ENCODE measurements at regions not wholly inside any gene's neighbourhood (a gene's known extent, or its start where the extent isn't known, plus 50 kb on each side); places are given as distances from the start of the nearest gene placed in this dataset.

GRCh38 chr15:67906382-67906781 lies 66.5 kb upstream of the RNU6-1 start:
- H3K9ac ChIP-seq, result no peak overlapping the region
- no peak overlapping the region for H3K4me2 ChIP-seq (ENCODE audit: low read length)
- H2AFZ ChIP-seq, result no peak overlapping the region
- no peak for TF ChIP-seq CTCF (IDR thresholded peaks at IDR 0.05)
- no peaks in the 10 kb centered on the region for H3K9me3 ChIP-seq (ENCODE audit: control insufficient read depth, low read length)
- H3K4me3 ChIP-seq (ENCODE audit: low read depth, low read length), result no peak overlapping the region
- H3K79me2 ChIP-seq, result no peaks in the 10 kb centered on the region
- no peaks in the 10 kb centered on the region for H3K4me1 ChIP-seq
- H3K36me3 ChIP-seq (ENCODE audit: control insufficient read depth, insufficient read depth, low read length), result no peaks in the 10 kb centered on the region
- H3K27ac ChIP-seq, result no peak overlapping the region
- no peaks in the 10 kb centered on the region for H3K27me3 ChIP-seq (ENCODE audit: control insufficient read depth, insufficient read depth, low read length)

- Histone ChIP-seq H3K27ac (no peak overlapping the region), H3K4me3 (ENCODE audit: low read depth, low read length) (no peak overlapping the region), H2AFZ (no peak overlapping the region), H3K79me2 (no peaks in the 10 kb centered on the region), H3K36me3 (ENCODE audit: control insufficient read depth, insufficient read depth, low read length) (no peaks in the 10 kb centered on the region), H3K9ac (no peak overlapping the region), H3K27me3 (ENCODE audit: control insufficient read depth, insufficient read depth, low read length) (no peaks in the 10 kb centered on the region), H3K9me3 (ENCODE audit: control insufficient read depth, low read length) (no peaks in the 10 kb centered on the region), H3K4me1 (no peaks in the 10 kb centered on the region), H3K4me2 (ENCODE audit: low read length) (no peak overlapping the region)
- TF ChIP-seq CTCF (IDR thresholded peaks at IDR 0.05), result no peak
These were observed 67.4 kb upstream of the RNU6-1 start for GRCh38 chr15:67907184-67907723.

- Histone ChIP-seq H2AFZ (no peak overlapping the region), H3K27ac (no peak overlapping the region), H3K4me1 (no peaks in the 10 kb centered on the region), H3K4me3 (ENCODE audit: low read depth, low read length) (no peak overlapping the region), H3K4me2 (ENCODE audit: low read length) (no peak overlapping the region), H3K36me3 (ENCODE audit: control insufficient read depth, insufficient read depth, low read length) (no peaks in the 10 kb centered on the region), H3K9me3 (ENCODE audit: control insufficient read depth, low read length) (no peaks in the 10 kb centered on the region), H3K79me2 (no peaks in the 10 kb centered on the region), H3K9ac (no peak overlapping the region), H3K27me3 (ENCODE audit: control insufficient read depth, insufficient read depth, low read length) (no peaks in the 10 kb centered on the region)
- no peak for TF ChIP-seq CTCF (IDR thresholded peaks at IDR 0.05)
These were observed 68.9 kb upstream of the RNU6-1 start for GRCh38 chr15:67908756-67909155.

- no peak for TF ChIP-seq CTCF (IDR thresholded peaks at IDR 0.05)
- H3K4me1 ChIP-seq, result no peaks in the 10 kb centered on the region
- H3K4me3 ChIP-seq (ENCODE audit: low read depth, low read length), result no peak overlapping the region
- no peaks in the 10 kb centered on the region for H3K36me3 ChIP-seq (ENCODE audit: control insufficient read depth, insufficient read depth, low read length)
- no peak overlapping the region for H3K4me2 ChIP-seq (ENCODE audit: low read length)
- no peak overlapping the region for H3K9ac ChIP-seq
- H3K27me3 ChIP-seq (ENCODE audit: control insufficient read depth, insufficient read depth, low read length), result no peaks in the 10 kb centered on the region
- H3K27ac ChIP-seq, result no peak overlapping the region
- no peak overlapping the region for H2AFZ ChIP-seq
- no peaks in the 10 kb centered on the region for H3K79me2 ChIP-seq
- H3K9me3 ChIP-seq (ENCODE audit: control insufficient read depth, low read length), result no peaks in the 10 kb centered on the region
These were observed 71.9 kb upstream of the RNU6-1 start for GRCh38 chr15:67911727-67912126.

GRCh38 chr15:67914028-67914427 lies 74.2 kb upstream of the RNU6-1 start:
- Histone ChIP-seq H3K4me2 (ENCODE audit: low read length) (no peak overlapping the region), H3K4me1 (no peaks in the 10 kb centered on the region), H3K36me3 (ENCODE audit: control insufficient read depth, insufficient read depth, low read length) (no peaks in the 10 kb centered on the region), H3K79me2 (no peaks in the 10 kb centered on the region), H3K4me3 (ENCODE audit: low read depth, low read length) (no peak overlapping the region), H3K9ac (no peak overlapping the region), H3K9me3 (ENCODE audit: control insufficient read depth, low read length) (no peaks in the 10 kb centered on the region), H3K27ac (no peak overlapping the region), H2AFZ (no peak overlapping the region), H3K27me3 (ENCODE audit: control insufficient read depth, insufficient read depth, low read length) (no peaks in the 10 kb centered on the region)
- TF ChIP-seq CTCF (IDR thresholded peaks at IDR 0.05), result no peak

All from parathyroid adenoma (tissue), 2 donors.